Coronary artery (tissue), 2 donors: ENCODE measurements at regions not wholly inside any gene's neighbourhood (a gene's known extent, or its start where the extent isn't known, plus 50 kb on each side); places are given as distances from the start of the nearest gene placed in this dataset.

ENCODE experiments used
- DNase-seq: peaks from one replicate; pipeline ENCODE4 v3.0.0-alpha.2; 2017; ENCODE audit warnings: low spot score
- H3K27ac ChIP-seq, 2 donors: fragments of 200-600 bp; sonication (generic); one replicate each; pipeline ENCODE4 v1.5.1; 2016 to 2019
- H3K4me3 ChIP-seq: fragments of 200-600 bp; sonication (generic); 2 replicates; pipeline ENCODE4 v1.5.1; 2016; ENCODE audit warnings: mild to moderate bottlenecking, moderate library complexity
- TF ChIP-seq, protein P1 (sequence below): fragments of 200-600 bp; sonication (generic); IDR thresholded peaks from one replicate; pipeline ENCODE4 v1.5.1; 2019; ENCODE audit warnings: antibody characterized with exemption

DNA sequence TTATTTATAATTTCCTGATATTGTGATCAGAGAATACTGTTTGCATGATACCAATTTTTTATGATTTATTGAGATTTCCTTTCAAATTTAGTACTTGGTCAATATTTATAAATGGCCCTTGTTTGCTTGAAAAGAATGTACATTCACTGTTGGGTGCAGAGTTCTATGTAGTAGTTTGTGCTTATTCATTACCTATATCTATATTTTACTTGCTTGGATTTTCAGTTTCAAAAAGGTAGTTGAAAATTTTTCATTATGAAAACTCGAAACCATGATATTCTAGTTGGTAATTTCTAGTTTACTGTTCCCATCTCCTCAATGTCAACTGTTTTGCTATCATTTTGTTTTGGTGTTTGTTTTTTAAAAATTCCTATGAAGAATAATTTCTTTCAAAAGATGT, 155.7 kb downstream of the AASDHPPT start:
- Histone ChIP-seq H3K27ac (no peak overlapping the region), H3K4me3 (no peak overlapping the region)
- TF ChIP-seq, protein P1, sequence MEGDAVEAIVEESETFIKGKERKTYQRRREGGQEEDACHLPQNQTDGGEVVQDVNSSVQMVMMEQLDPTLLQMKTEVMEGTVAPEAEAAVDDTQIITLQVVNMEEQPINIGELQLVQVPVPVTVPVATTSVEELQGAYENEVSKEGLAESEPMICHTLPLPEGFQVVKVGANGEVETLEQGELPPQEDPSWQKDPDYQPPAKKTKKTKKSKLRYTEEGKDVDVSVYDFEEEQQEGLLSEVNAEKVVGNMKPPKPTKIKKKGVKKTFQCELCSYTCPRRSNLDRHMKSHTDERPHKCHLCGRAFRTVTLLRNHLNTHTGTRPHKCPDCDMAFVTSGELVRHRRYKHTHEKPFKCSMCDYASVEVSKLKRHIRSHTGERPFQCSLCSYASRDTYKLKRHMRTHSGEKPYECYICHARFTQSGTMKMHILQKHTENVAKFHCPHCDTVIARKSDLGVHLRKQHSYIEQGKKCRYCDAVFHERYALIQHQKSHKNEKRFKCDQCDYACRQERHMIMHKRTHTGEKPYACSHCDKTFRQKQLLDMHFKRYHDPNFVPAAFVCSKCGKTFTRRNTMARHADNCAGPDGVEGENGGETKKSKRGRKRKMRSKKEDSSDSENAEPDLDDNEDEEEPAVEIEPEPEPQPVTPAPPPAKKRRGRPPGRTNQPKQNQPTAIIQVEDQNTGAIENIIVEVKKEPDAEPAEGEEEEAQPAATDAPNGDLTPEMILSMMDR, result no peak
- no peak for DNase-seq

DNA sequence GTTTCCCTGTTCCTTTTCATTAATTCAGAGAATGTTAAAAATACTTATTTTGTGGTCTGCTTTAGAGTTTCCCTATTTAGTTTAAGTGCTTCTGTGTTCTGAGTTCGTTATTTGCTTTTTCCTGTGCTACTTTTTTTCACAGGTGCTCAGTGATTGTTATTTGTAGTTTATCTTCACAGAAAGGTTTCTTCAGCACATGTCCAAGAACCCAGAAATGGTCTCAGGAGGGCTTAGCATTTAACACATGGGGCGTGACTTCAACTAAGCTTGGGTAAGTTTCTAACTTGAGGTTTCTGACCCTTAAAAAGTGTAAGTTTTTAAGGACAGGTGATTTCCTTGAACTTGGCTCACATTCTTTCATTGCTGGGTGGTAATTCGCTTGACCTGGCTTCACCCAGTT, 157.3 kb downstream of the AASDHPPT start:
- Histone ChIP-seq H3K27ac (no peak overlapping the region), H3K4me3 (no peak overlapping the region)
- TF ChIP-seq, protein P1, result no peak
- DNase-seq, result no peak

DNA sequence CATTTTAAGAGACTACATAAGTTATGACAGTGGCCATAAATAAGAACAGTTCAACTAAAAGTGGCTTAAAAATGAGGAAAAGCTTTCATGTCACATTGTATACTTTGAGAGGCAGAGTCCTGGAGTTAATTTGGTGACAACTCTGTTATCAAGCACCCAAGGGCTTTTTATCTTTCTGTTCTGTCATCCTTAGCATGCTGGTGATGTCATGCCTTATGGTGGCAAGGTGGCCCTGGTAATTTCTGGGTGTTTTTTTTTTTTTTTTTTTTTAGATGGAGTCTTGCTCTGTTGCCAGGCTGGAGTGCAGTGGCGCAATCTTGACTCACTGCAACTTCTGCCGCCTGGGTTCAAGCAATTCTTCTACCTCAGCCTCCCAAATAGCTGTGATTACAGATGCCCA, 158.8 kb downstream of the AASDHPPT start:
- TF ChIP-seq, protein P1, result no peak
- no peak overlapping the region for H3K27ac ChIP-seq
- DNase-seq, result no peak
- no peak overlapping the region for H3K4me3 ChIP-seq

DNA sequence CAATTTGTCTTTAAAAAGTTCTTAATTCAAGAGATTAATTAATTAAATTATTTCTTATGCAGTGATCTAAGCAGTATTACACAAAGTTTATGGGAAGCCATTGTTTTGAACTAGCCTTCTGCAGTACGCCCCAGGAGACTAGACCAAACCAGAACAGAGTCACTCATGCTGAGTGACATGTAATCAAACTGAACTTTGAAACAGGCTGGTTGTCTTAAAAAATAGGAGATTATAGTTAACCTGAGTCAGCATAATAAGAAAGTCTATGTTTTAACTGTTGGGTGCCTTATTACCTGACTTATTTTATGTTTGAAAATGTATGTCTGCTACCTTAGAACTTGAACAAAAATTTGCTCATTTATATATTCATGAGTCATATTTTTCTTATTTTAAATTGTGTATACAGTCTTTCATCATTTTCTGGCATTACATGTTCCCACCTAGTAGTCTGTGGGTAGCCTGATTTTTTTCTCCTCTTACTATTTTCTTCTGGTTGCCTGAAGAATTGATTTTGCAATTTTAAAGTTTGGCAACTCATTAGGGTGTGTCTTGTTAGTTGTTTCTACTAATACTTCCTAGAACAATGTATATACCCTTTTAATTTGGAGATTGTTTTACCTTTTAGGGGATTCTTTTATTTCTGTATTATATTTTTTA, 161.4 kb downstream of the AASDHPPT start:
- no peak for DNase-seq
- TF ChIP-seq, protein P1, result no peak
- H3K27ac ChIP-seq, result no peak overlapping the region
- H3K4me3 ChIP-seq, result no peak overlapping the region

DNA sequence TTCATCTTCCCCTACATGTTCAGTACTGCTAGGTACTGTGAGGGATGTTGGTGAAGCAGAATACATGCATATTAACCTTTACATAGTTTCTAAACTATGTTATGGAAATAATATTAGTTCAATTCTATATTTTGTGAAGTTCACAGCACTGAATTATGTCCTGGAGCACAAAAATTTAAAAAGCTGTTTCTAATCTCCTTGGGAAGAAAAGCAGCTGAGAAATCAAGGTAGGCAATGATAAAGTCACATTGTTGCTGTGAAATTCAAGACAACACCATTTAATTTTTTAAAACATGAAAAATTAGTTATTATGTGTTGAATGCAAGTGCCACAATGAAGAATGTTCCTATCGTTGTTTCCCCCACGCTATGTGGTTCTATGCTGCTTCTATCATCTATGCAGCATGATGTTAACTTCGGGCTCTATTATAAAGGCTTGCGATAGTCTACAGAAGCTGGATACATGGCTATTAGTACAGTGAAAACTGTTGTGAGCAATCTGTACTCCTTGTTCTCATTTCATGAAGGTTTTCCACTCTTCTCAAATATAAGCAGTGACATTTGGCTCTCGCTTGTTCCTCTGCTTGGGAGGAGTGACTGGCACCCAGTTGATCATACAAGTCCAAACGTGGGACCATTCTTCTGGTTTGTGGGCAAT, 164.3 kb downstream of the AASDHPPT start:
- TF ChIP-seq, protein P1, result no peak
- Histone ChIP-seq H3K27ac (no peak overlapping the region), H3K4me3 (no peak overlapping the region)
- no peak for DNase-seq

DNA sequence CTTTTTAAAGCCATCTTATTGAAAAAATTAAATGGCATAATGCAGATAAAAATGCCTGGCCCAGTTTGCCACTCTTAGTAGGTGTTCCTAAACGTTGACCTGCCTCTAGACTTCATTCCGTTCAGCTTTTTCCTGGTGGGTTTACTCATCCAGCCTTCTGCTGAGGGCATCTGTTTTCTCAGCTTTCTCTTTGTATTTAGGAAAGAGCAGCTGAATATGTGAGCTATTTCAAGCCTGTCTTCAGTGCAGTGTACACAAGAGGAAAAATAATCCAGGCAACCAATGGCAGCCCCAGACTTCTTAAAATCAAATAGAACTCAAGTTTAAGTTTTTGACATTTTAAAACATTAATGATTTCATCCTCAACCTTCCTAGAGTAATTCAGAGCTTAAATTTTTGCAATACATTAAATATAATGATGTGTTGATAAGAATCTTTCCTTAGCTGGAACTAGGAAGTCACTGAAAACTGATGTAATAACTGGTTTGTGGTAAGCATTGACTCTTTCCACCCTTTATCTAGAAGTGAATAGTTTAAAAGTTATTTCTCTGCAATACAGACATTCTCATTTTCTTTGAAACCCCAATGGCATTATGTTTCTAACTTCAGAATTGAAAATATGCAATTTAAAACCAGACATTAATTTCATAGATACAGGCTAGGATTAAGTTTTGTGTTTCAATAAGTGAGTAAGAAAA, 165.4 kb downstream of the AASDHPPT start:
- Histone ChIP-seq H3K4me3 (no peak overlapping the region), H3K27ac (no peak overlapping the region)
- TF ChIP-seq, protein P1, result no peak
- DNase-seq, result no peak
